ENCODE measurements at regions not wholly inside any gene's neighbourhood (a gene's known extent, or its start where the extent isn't known, plus 50 kb on each side); places are given as distances from the start of the nearest gene placed in this dataset.

GRCh38 chr4:181517491-181517890 lies 725.7 kb upstream of the TENM3 start:
- in situ Hi-C loops (cut with HindIII; ENCODE audit: low sequenced_read_pairs): no loop called here
- DNase-seq (ENCODE audit: low read depth, low spot score): no peak
- no peak for TF ChIP-seq CTCF (IDR thresholded peaks at IDR 0.05; ENCODE audit: low read depth, low read length)
- H3K4me3 ChIP-seq (ENCODE audit: low read depth, low read length): no peak overlapping the region

GRCh38 chr4:181520790-181521189 lies 722.4 kb upstream of the TENM3 start:
- TF ChIP-seq CTCF (IDR thresholded peaks at IDR 0.05; ENCODE audit: low read depth, low read length): no peak
- in situ Hi-C loops (cut with HindIII; ENCODE audit: low sequenced_read_pairs): no loop called here
- no peak for DNase-seq (ENCODE audit: low read depth, low spot score)
- no peak overlapping the region for H3K4me3 ChIP-seq (ENCODE audit: low read depth, low read length)

- no peak for TF ChIP-seq CTCF (IDR thresholded peaks at IDR 0.05; ENCODE audit: low read depth, low read length)
- DNase-seq (ENCODE audit: low read depth, low spot score): no peak
- in situ Hi-C loops (cut with HindIII; ENCODE audit: low sequenced_read_pairs): no loop called here
- H3K4me3 ChIP-seq (ENCODE audit: low read depth, low read length): no peak overlapping the region
Measured at GRCh38 chr4:181523973-181524372, 719.2 kb upstream of the TENM3 start.

- no peak overlapping the region for H3K4me3 ChIP-seq (ENCODE audit: low read depth, low read length)
- no peak for DNase-seq (ENCODE audit: low read depth, low spot score)
- no peak for TF ChIP-seq CTCF (IDR thresholded peaks at IDR 0.05; ENCODE audit: low read depth, low read length)
- in situ Hi-C loops (cut with HindIII; ENCODE audit: low sequenced_read_pairs): no loop called here
Measured at GRCh38 chr4:181524499-181524898, 718.7 kb upstream of the TENM3 start.

GRCh38 chr4:181525634-181526033 lies 717.6 kb upstream of the TENM3 start:
- in situ Hi-C loops (cut with HindIII; ENCODE audit: low sequenced_read_pairs): no loop called here
- H3K4me3 ChIP-seq (ENCODE audit: low read depth, low read length): no peak overlapping the region
- no peak for TF ChIP-seq CTCF (IDR thresholded peaks at IDR 0.05; ENCODE audit: low read depth, low read length)
- DNase-seq (ENCODE audit: low read depth, low spot score): no peak

GRCh38 chr4:181528570-181529184 lies 714.5 kb upstream of the TENM3 start:
- DNase-seq (ENCODE audit: low read depth, low spot score): peak; percentile 75
- peak; percentile 91 for TF ChIP-seq CTCF (IDR thresholded peaks at IDR 0.05; ENCODE audit: low read depth, low read length)
- in situ Hi-C loops (cut with HindIII; ENCODE audit: low sequenced_read_pairs): no loop called here
- no peak overlapping the region for H3K4me3 ChIP-seq (ENCODE audit: low read depth, low read length)

GRCh38 chr4:181529537-181529936 lies 713.7 kb upstream of the TENM3 start:
- in situ Hi-C loops (cut with HindIII; ENCODE audit: low sequenced_read_pairs): no loop called here
- H3K4me3 ChIP-seq (ENCODE audit: low read depth, low read length): no peak overlapping the region
- no peak for TF ChIP-seq CTCF (IDR thresholded peaks at IDR 0.05; ENCODE audit: low read depth, low read length)
- no peak for DNase-seq (ENCODE audit: low read depth, low spot score)

All from astrocyte of the spinal cord (primary cell).